IMR-90 (cell line): ENCODE measurements at regions not wholly inside any gene's neighbourhood (a gene's known extent, or its start where the extent isn't known, plus 50 kb on each side); places are given as distances from the start of the nearest gene placed in this dataset.
A peak's percentile ranks its signal among the peaks of the same experiment; 100 is the strongest.

Experiments
- ATAC-seq: fragments of 200-7000 bp; cut with Tn5 transposase; 2 replicates; pipeline ENCODE4 v1.9.1; 2020; ENCODE audit warnings: low read depth, mild to moderate bottlenecking, moderate library complexity
- BruUV-seq: library from RNA; stranded (reverse); fragments of 400-500 nt; replicated peaks from 2 replicates; lab custom pipeline; 2021; lab: Mats Ljungman, UMichigan
- CTCF ChIA-PET: fragments of 300-600 bp; formaldehyde crosslinking; extraction: SDS; loops from one replicate; lab custom pipeline; 2021; ENCODE audit warnings: antibody characterized with exemption; lab: Yijun Ruan, JAX
- POLR2A ChIA-PET: fragments of 300-600 bp; sonication (Branson Sonifier 250); formaldehyde crosslinking; loops from one replicate; lab custom pipeline; 2022; ENCODE audit warnings: antibody characterized with exemption; ENCODE audit not compliant: unreplicated experiment; lab: Charles Lee
- DNase-seq: peaks from one replicate; pipeline ENCODE4 v3.0.0; 2013
- H2AFZ ChIP-seq: replicated peaks from 2 replicates; pipeline ENCODE3; 2013; ENCODE audit warnings: low read length, mild to moderate bottlenecking; ENCODE audit not compliant: poor library complexity
- H2AK5ac ChIP-seq: 2 replicates; pipeline ENCODE4 v1.6.1; 2013; ENCODE audit warnings: low read depth, low read length, inconsistent platforms
- H2AK9ac ChIP-seq: replicated peaks from 2 replicates; pipeline ENCODE3; 2013; ENCODE audit warnings: mild to moderate bottlenecking, low read depth, low read length, moderate library complexity; ENCODE audit not compliant: poor library complexity
- H2BK120ac ChIP-seq: 2 replicates; pipeline ENCODE4 v1.6.1; 2013; ENCODE audit warnings: low read depth, low read length, inconsistent platforms
- H2BK15ac ChIP-seq: 3 replicates; pipeline ENCODE4 v1.6.1; 2013; ENCODE audit warnings: low read depth, low read length, inconsistent platforms
- H2BK20ac ChIP-seq: 2 replicates; pipeline ENCODE4 v1.6.1; 2013; ENCODE audit warnings: low read depth, mild to moderate bottlenecking, inconsistent platforms, low read length, moderate library complexity
- H2BK5ac ChIP-seq: 2 replicates; pipeline ENCODE4 v1.6.1; 2013; ENCODE audit warnings: mild to moderate bottlenecking, low read depth, low read length, inconsistent platforms; ENCODE audit not compliant: poor library complexity, severe bottlenecking
- H3K14ac ChIP-seq: replicated peaks from 2 replicates; pipeline ENCODE4 v1.6.1; 2013; ENCODE audit warnings: low read depth, low read length, inconsistent platforms
- H3K18ac ChIP-seq: 2 replicates; pipeline ENCODE4 v1.6.1; 2013; ENCODE audit warnings: low read depth, low read length, control low read depth
- H3K23ac ChIP-seq: 2 replicates; pipeline ENCODE4 v1.6.1; 2013; ENCODE audit warnings: low read depth, low read length, inconsistent platforms
- H3K27ac ChIP-seq: 2 replicates; pipeline ENCODE4 v1.5.1; 2013; ENCODE audit warnings: mild to moderate bottlenecking, control low read depth, low read length; ENCODE audit not compliant: insufficient read depth
- H3K27me3 ChIP-seq: 2 replicates; pipeline ENCODE4 v1.6.1; 2013; ENCODE audit warnings: low read length; ENCODE audit not compliant: control insufficient read depth, insufficient read depth
- H3K36me3 ChIP-seq: 2 replicates; pipeline ENCODE4 v1.6.1; 2013; ENCODE audit warnings: low read length, mixed read lengths; ENCODE audit not compliant: control insufficient read depth, insufficient read depth
- H3K4ac ChIP-seq: 2 replicates; pipeline ENCODE4 v1.6.1; 2013; ENCODE audit warnings: low read depth, low read length, inconsistent platforms
- H3K4me1 ChIP-seq: 2 replicates; pipeline ENCODE4 v1.6.1; 2013; ENCODE audit warnings: low read length, mixed read lengths; ENCODE audit not compliant: control insufficient read depth, insufficient read depth
- H3K4me2 ChIP-seq: 2 replicates; pipeline ENCODE4 v1.6.1; 2013; ENCODE audit warnings: low read depth, mild to moderate bottlenecking, control low read depth, low read length, moderate library complexity
- H3K4me3 ChIP-seq: 2 replicates; pipeline ENCODE4 v1.5.1; 2013; ENCODE audit warnings: low read depth, mild to moderate bottlenecking, control low read depth, low read length, moderate library complexity; ENCODE audit not compliant: insufficient read depth
- H3K56ac ChIP-seq: 2 replicates; pipeline ENCODE4 v1.6.1; 2013; ENCODE audit warnings: low read length, inconsistent platforms; ENCODE audit not compliant: insufficient read depth; ENCODE audit errors: extremely low read depth
- H3K79me1 ChIP-seq, 2 experiments: 2 replicates each; pipeline ENCODE4 v1.6.1; 2013; ENCODE audit warnings: low read length in 2 of 2, inconsistent platforms in 1 of 2, low read depth in 1 of 2
- H3K9ac ChIP-seq: 2 replicates; pipeline ENCODE4 v1.6.1; 2013; ENCODE audit warnings: low read depth, low read length, control low read depth
- H3K9me1 ChIP-seq: 2 replicates; pipeline ENCODE4 v1.6.1; 2013; ENCODE audit warnings: low read length, inconsistent platforms; ENCODE audit not compliant: insufficient read depth
- H3K9me3 ChIP-seq: 2 replicates; pipeline ENCODE4 v1.6.1; 2013; ENCODE audit warnings: low read length; ENCODE audit not compliant: control insufficient read depth, insufficient read depth
- H4K20me1 ChIP-seq: 2 replicates; pipeline ENCODE4 v1.6.1; 2013; ENCODE audit warnings: low read length, inconsistent platforms; ENCODE audit not compliant: insufficient read depth
- H4K5ac ChIP-seq: 2 replicates; pipeline ENCODE4 v1.6.1; 2013; ENCODE audit warnings: mild to moderate bottlenecking, low read depth, low read length, control low read depth
- H4K8ac ChIP-seq, 2 experiments: 2 replicates each; pipeline ENCODE4 v1.6.1; 2013; ENCODE audit warnings: low read depth in 2 of 2, low read length in 2 of 2, control low read depth in 1 of 2, inconsistent platforms in 1 of 2
- H4K91ac ChIP-seq: 2 replicates; pipeline ENCODE4 v1.6.1; 2013; ENCODE audit warnings: low read depth, low read length, inconsistent platforms; ENCODE audit not compliant: insufficient read depth
- BHLHE40 ChIP-seq: fragments of 150-350 bp; IDR thresholded peaks from 2 replicates; pipeline ENCODE4 v1.6.1; 2016; ENCODE audit warnings: mild to moderate bottlenecking, low read depth, low read length
- CEBPB ChIP-seq: IDR thresholded peaks from 2 replicates; pipeline ENCODE4 v1.6.1; 2012; ENCODE audit warnings: low read depth, low read length, improper control_type of control experiment
- CHD1 ChIP-seq: IDR thresholded peaks from 2 replicates; pipeline ENCODE4 v1.6.1; 2012; ENCODE audit warnings: low read depth, low read length, improper control_type of control experiment
- FOS ChIP-seq: fragments of 150-350 bp; IDR thresholded peaks from 2 replicates; pipeline ENCODE4 v1.6.1; 2016; ENCODE audit warnings: low read depth, low read length
- MAFK ChIP-seq: IDR thresholded peaks from 2 replicates; pipeline ENCODE4 v1.6.1; 2012; ENCODE audit warnings: low read depth, low read length, improper control_type of control experiment
- MAZ ChIP-seq: IDR thresholded peaks from 2 replicates; pipeline ENCODE4 v1.6.1; 2012; ENCODE audit warnings: low read depth, mild to moderate bottlenecking, low read length, improper control_type of control experiment, moderate library complexity, borderline replicate concordance
- MXI1 ChIP-seq: IDR thresholded peaks from 2 replicates; pipeline ENCODE4 v1.6.1; 2012; ENCODE audit warnings: low read depth, mild to moderate bottlenecking, low read length, moderate library complexity, borderline replicate concordance
- NFE2L2 ChIP-seq: fragments of 150-350 bp; IDR thresholded peaks from 2 replicates; pipeline ENCODE4 v1.6.1; 2016; ENCODE audit warnings: low read depth, mild to moderate bottlenecking, low read length
- POLR2A ChIP-seq: IDR thresholded peaks from 2 replicates; pipeline ENCODE4 v1.6.1; 2012; ENCODE audit warnings: mild to moderate bottlenecking, low read depth, low read length
- RAD21 ChIP-seq: IDR thresholded peaks from 2 replicates; pipeline ENCODE4 v1.6.1; 2012; ENCODE audit warnings: low read length, improper control_type of control experiment
- RCOR1 ChIP-seq: IDR thresholded peaks from 2 replicates; pipeline ENCODE4 v1.6.1; 2012; ENCODE audit warnings: mild to moderate bottlenecking, low read length, improper control_type of control experiment; ENCODE audit not compliant: insufficient replicate concordance
- RFX5 ChIP-seq: IDR thresholded peaks from 2 replicates; pipeline ENCODE4 v1.8.0; 2012; ENCODE audit warnings: low read depth, mild to moderate bottlenecking, low read length, moderate library complexity
- SMC3 ChIP-seq: fragments of 150-350 bp; IDR thresholded peaks from 2 replicates; pipeline ENCODE4 v1.6.1; 2016; ENCODE audit warnings: low read depth, mild to moderate bottlenecking, antibody characterized with exemption, low read length, moderate library complexity
- WGBS, 2 experiments: methylation state at CpG; one replicate each; pipeline versions ENCODE4 v1.1.5 to v1.1.7; 2013; ENCODE audit warnings: missing lambda C conversion rate in 2 of 2; ENCODE audit not compliant: insufficient read length in 1 of 2; ENCODE audit errors: extremely low coverage in 2 of 2; 5-methylcytosine and 5-hydroxymethylcytosine counted together
- dilution Hi-C: fragments of 300-500 bp; cut with HindIII; formaldehyde crosslinking; loops from one replicate; pipeline ENCODE4 v1.14.3; 2018; ENCODE audit warnings: low sequenced_read_pairs; ENCODE audit not compliant: unreplicated experiment
- in situ Hi-C: fragments of 300-500 bp; cut with MboI; formaldehyde crosslinking; loops from 3 replicates; pipeline ENCODE4 v1.14.3; 2019; ENCODE audit warnings: low sequenced_read_pairs, inconsistent platforms, mixed read lengths
- intact Hi-C: fragments of 100-400 bp; cut with micrococcal nuclease; formaldehyde crosslinking; loops from 2 replicates; pipeline ENCODE4 v1.10.0; 2022
- TF ChIP-seq, protein P1 (sequence below): fragments of 150-350 bp; IDR thresholded peaks from 2 replicates; pipeline ENCODE4 v1.6.1; 2016; ENCODE audit warnings: low read depth, mild to moderate bottlenecking, low read length, moderate library complexity, borderline replicate concordance
- TF ChIP-seq, protein P2 (sequence below): conservative IDR thresholded peaks from 2 replicates; pipeline ENCODE4 v1.5.1; 2012; ENCODE audit warnings: mild to moderate bottlenecking, low read depth, low read length, improper control_type of control experiment
- TF ChIP-seq, protein P3 (sequence below): fragments of 150-350 bp; IDR thresholded peaks from 2 replicates; pipeline ENCODE4 v1.6.1; 2017; ENCODE audit warnings: mild to moderate bottlenecking, antibody characterized with exemption, low read length, low read depth

DNA sequence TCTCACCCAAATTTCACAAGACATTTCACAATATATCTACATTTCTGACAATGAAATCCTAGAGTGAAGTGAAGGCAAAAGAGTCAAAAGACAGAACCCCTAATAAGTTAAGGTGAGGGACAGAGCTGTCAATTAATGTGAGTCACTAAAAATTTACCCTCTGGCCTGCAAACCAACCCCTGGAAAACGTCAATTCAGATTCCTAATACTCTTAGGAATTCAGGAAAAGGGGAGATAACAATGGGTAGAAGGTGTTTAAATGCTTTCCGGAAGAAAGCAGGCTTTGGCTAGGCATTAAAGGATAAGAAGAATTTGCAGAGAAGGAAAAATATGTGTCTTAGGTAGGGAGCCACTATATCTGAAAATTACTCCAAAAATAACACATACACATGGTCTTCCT is 299.6 kb downstream of the INHBA start:
- Histone ChIP-seq H3K56ac (no peak overlapping the region), H2AFZ (no peak overlapping the region), H2BK5ac (no peak overlapping the region), H3K14ac (no peak overlapping the region), H2BK20ac (no peak overlapping the region), H3K9me1 (no peaks in the 10 kb centered on the region), H3K4me1 (no peaks in the 10 kb centered on the region; the same call in 1 of the 2 replicates), H4K8ac (no peak overlapping the region), H4K20me1 (no peaks in the 10 kb centered on the region), H3K18ac (no peak overlapping the region), H2AK9ac (no peak overlapping the region), H3K4ac (no peak overlapping the region), H3K79me1 (no peaks in the 10 kb centered on the region), H3K9me3 (no peaks in the 10 kb centered on the region), H2BK15ac (no peak overlapping the region), H3K36me3 (no peaks in the 10 kb centered on the region), H2AK5ac (no peak overlapping the region), H3K9ac (no peak overlapping the region), H2BK120ac (no peak overlapping the region), H3K27me3 (no peaks in the 10 kb centered on the region), H3K23ac (peak overlapping the region; percentile 6; the same call in 1 of the 2 replicates), H3K27ac (no peak overlapping the region), H4K91ac (no peak overlapping the region), H4K5ac (no peak overlapping the region; the same call in 1 of the 2 replicates), H3K4me3 (no peak overlapping the region), H3K4me2 (no peak overlapping the region)
- DNase-seq = no peak
- dilution Hi-C loops = no loop called here
- no TSS peak for BruUV-seq
- ATAC-seq = no peak
- no CpG with 5 or more reads among the region's 2 CpGs for WGBS, 2 experiments
- POLR2A ChIA-PET = no interaction called here
- intact Hi-C loops = no loop called here
- in situ Hi-C loops = no loop called here
- CTCF ChIA-PET = no interaction called here
- TF ChIP-seq RFX5 = no peak
- no peak for TF ChIP-seq FOS
- TF ChIP-seq, protein P1, sequence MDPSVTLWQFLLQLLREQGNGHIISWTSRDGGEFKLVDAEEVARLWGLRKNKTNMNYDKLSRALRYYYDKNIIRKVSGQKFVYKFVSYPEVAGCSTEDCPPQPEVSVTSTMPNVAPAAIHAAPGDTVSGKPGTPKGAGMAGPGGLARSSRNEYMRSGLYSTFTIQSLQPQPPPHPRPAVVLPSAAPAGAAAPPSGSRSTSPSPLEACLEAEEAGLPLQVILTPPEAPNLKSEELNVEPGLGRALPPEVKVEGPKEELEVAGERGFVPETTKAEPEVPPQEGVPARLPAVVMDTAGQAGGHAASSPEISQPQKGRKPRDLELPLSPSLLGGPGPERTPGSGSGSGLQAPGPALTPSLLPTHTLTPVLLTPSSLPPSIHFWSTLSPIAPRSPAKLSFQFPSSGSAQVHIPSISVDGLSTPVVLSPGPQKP = no peak
- TF ChIP-seq, protein P2, sequence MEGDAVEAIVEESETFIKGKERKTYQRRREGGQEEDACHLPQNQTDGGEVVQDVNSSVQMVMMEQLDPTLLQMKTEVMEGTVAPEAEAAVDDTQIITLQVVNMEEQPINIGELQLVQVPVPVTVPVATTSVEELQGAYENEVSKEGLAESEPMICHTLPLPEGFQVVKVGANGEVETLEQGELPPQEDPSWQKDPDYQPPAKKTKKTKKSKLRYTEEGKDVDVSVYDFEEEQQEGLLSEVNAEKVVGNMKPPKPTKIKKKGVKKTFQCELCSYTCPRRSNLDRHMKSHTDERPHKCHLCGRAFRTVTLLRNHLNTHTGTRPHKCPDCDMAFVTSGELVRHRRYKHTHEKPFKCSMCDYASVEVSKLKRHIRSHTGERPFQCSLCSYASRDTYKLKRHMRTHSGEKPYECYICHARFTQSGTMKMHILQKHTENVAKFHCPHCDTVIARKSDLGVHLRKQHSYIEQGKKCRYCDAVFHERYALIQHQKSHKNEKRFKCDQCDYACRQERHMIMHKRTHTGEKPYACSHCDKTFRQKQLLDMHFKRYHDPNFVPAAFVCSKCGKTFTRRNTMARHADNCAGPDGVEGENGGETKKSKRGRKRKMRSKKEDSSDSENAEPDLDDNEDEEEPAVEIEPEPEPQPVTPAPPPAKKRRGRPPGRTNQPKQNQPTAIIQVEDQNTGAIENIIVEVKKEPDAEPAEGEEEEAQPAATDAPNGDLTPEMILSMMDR = no peak
- TF ChIP-seq MXI1 = no peak
- no peak for TF ChIP-seq CEBPB
- no peak for TF ChIP-seq MAZ
- TF ChIP-seq RCOR1 = no peak
- TF ChIP-seq, protein P3, sequence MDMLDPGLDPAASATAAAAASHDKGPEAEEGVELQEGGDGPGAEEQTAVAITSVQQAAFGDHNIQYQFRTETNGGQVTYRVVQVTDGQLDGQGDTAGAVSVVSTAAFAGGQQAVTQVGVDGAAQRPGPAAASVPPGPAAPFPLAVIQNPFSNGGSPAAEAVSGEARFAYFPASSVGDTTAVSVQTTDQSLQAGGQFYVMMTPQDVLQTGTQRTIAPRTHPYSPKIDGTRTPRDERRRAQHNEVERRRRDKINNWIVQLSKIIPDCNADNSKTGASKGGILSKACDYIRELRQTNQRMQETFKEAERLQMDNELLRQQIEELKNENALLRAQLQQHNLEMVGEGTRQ = no peak
- no peak for TF ChIP-seq SMC3
- no peak for TF ChIP-seq NFE2L2
- no peak for TF ChIP-seq RAD21
- no peak for TF ChIP-seq BHLHE40
- no peak for TF ChIP-seq POLR2A
- no peak for TF ChIP-seq CHD1
- TF ChIP-seq MAFK = no peak
